ENCODE measurements at regions not wholly inside any gene's neighbourhood (a gene's known extent, or its start where the extent isn't known, plus 50 kb on each side); places are given as distances from the start of the nearest gene placed in this dataset.
"Not testable (repeated sequence)": the region's sequence is repeated elsewhere in the genome, so short reads cannot be mapped to it uniquely, and the experiment has no call there.

- H3K27me3 ChIP-seq: no peaks in the 10 kb centered on the region
- no peak overlapping the region for H3K4me3 ChIP-seq
- no peaks in the 10 kb centered on the region for H3K36me3 ChIP-seq
- no peak for DNase-seq
- no peaks in the 10 kb centered on the region for H3K4me1 ChIP-seq
- no peaks in the 10 kb centered on the region for H3K9me3 ChIP-seq
- no peak for TF ChIP-seq CTCF (IDR thresholded peaks at IDR 0.05)
- TF ChIP-seq POLR2A (IDR thresholded peaks at IDR 0.05): no peak
- H3K27ac ChIP-seq: no peak overlapping the region
Observed at GRCh38 chr18:41642756-41643155, 312.3 kb upstream of the PIK3C3 start.

GRCh38 chr18:41639218-41639617 lies 315.8 kb upstream of the PIK3C3 start:
- Histone ChIP-seq H3K9me3 (no peaks in the 10 kb centered on the region), H3K27me3 (no peaks in the 10 kb centered on the region), H3K4me3 (no peak overlapping the region), H3K36me3 (no peaks in the 10 kb centered on the region), H3K4me1 (no peaks in the 10 kb centered on the region), H3K27ac (no peak overlapping the region)
- DNase-seq: no peak
- TF ChIP-seq CTCF (IDR thresholded peaks at IDR 0.05) (no peak), POLR2A (IDR thresholded peaks at IDR 0.05) (no peak)

- not testable (repeated sequence) for H3K27me3 ChIP-seq, H3K36me3 ChIP-seq, H3K27ac ChIP-seq, H3K4me3 ChIP-seq, H3K9me3 ChIP-seq, DNase-seq, H3K4me1 ChIP-seq
Observed at GRCh38 chr18:41631723-41632285, 323.2 kb upstream of the PIK3C3 start.

GRCh38 chr18:41630232-41630886 lies 324.7 kb upstream of the PIK3C3 start:
- no peaks in the 10 kb centered on the region for H3K36me3 ChIP-seq
- TF ChIP-seq POLR2A (IDR thresholded peaks at IDR 0.05) (no peak), CTCF (IDR thresholded peaks at IDR 0.05) (no peak)
- no peak overlapping the region for H3K4me3 ChIP-seq
- no peaks in the 10 kb centered on the region for H3K27me3 ChIP-seq
- DNase-seq: no peak
- no peak overlapping the region for H3K27ac ChIP-seq
- no peaks in the 10 kb centered on the region for H3K9me3 ChIP-seq
- no peaks in the 10 kb centered on the region for H3K4me1 ChIP-seq

GRCh38 chr18:41624460-41624859 lies 330.6 kb upstream of the PIK3C3 start:
- no peak overlapping the region for H3K27ac ChIP-seq
- H3K4me3 ChIP-seq: no peak overlapping the region
- DNase-seq: no peak
- H3K9me3 ChIP-seq: no peaks in the 10 kb centered on the region
- H3K27me3 ChIP-seq: no peaks in the 10 kb centered on the region
- H3K4me1 ChIP-seq: no peaks in the 10 kb centered on the region
- H3K36me3 ChIP-seq: no peaks in the 10 kb centered on the region
- no peak for TF ChIP-seq CTCF (IDR thresholded peaks at IDR 0.05)
- no peak for TF ChIP-seq POLR2A (IDR thresholded peaks at IDR 0.05)

GRCh38 chr18:41621177-41621576 lies 333.9 kb upstream of the PIK3C3 start:
- DNase-seq: no peak
- Histone ChIP-seq H3K36me3 (no peaks in the 10 kb centered on the region), H3K9me3 (no peaks in the 10 kb centered on the region), H3K27ac (no peak overlapping the region), H3K27me3 (no peaks in the 10 kb centered on the region), H3K4me1 (no peaks in the 10 kb centered on the region), H3K4me3 (no peak overlapping the region)
- TF ChIP-seq POLR2A (IDR thresholded peaks at IDR 0.05): no peak
- TF ChIP-seq CTCF (IDR thresholded peaks at IDR 0.05): no peak

All from Peyer's patch (tissue), 4 donors.